ENCODE measurements at regions not wholly inside any gene's neighbourhood (a gene's known extent, or its start where the extent isn't known, plus 50 kb on each side); places are given as distances from the start of the nearest gene placed in this dataset.

GRCh38 chr6:9890893-9891292 lies 524.0 kb downstream of the TFAP2A start:
- no peak for DNase-seq (ENCODE audit: low spot score)
- H3K36me3 ChIP-seq, result no peaks in the 10 kb centered on the region
- H3K4me1 ChIP-seq, result no peaks in the 10 kb centered on the region
- no peak for TF ChIP-seq CTCF (IDR thresholded peaks at IDR 0.05)
- no peak overlapping the region for H3K4me3 ChIP-seq
- no peaks in the 10 kb centered on the region for H3K27me3 ChIP-seq
- peaks cover 0 to 6% of the 10 kb centered on the region in 2 donors for H3K9me3 ChIP-seq
- H3K27ac ChIP-seq, result no peak overlapping the region

GRCh38 chr6:9890469-9890868 lies 524.4 kb downstream of the TFAP2A start:
- no peak for TF ChIP-seq CTCF (IDR thresholded peaks at IDR 0.05)
- H3K4me1 ChIP-seq, result no peaks in the 10 kb centered on the region
- no peaks in the 10 kb centered on the region for H3K27me3 ChIP-seq
- no peak overlapping the region for H3K27ac ChIP-seq
- DNase-seq (ENCODE audit: low spot score), result no peak
- H3K36me3 ChIP-seq, result no peaks in the 10 kb centered on the region
- H3K9me3 ChIP-seq, result peaks cover 0 to 6% of the 10 kb centered on the region in 2 donors
- no peak overlapping the region for H3K4me3 ChIP-seq

GRCh38 chr6:9878535-9878934 lies 536.3 kb downstream of the TFAP2A start:
- Histone ChIP-seq H3K36me3 (no peaks in the 10 kb centered on the region), H3K27me3 (no peaks in the 10 kb centered on the region), H3K4me3 (no peak overlapping the region), H3K27ac (no peak overlapping the region), H3K9me3 (peaks cover 0 to 22% of the 10 kb centered on the region in 2 donors), H3K4me1 (no peaks in the 10 kb centered on the region)
- DNase-seq (ENCODE audit: low spot score), result no peak
- TF ChIP-seq CTCF (IDR thresholded peaks at IDR 0.05), result no peak

GRCh38 chr6:9875605-9876353 lies 539.1 kb downstream of the TFAP2A start:
- no peak overlapping the region for H3K27ac ChIP-seq
- no peak for TF ChIP-seq CTCF (IDR thresholded peaks at IDR 0.05)
- H3K9me3 ChIP-seq, result peaks cover 0 to 18% of the 10 kb centered on the region in 2 donors
- no peak for DNase-seq (ENCODE audit: low spot score)
- no peak overlapping the region for H3K4me3 ChIP-seq
- no peaks in the 10 kb centered on the region for H3K4me1 ChIP-seq
- H3K27me3 ChIP-seq, result no peaks in the 10 kb centered on the region
- H3K36me3 ChIP-seq, result no peaks in the 10 kb centered on the region

- no peak overlapping the region for H3K27ac ChIP-seq
- H3K4me3 ChIP-seq, result no peak overlapping the region
- no peaks in the 10 kb centered on the region for H3K36me3 ChIP-seq
- no peaks in the 10 kb centered on the region for H3K27me3 ChIP-seq
- TF ChIP-seq CTCF (IDR thresholded peaks at IDR 0.05), result no peak
- DNase-seq (ENCODE audit: low spot score), result no peak
- peaks cover 0 to 11% of the 10 kb centered on the region in 2 donors for H3K9me3 ChIP-seq
- H3K4me1 ChIP-seq, result no peaks in the 10 kb centered on the region
These were observed 552.2 kb downstream of the TFAP2A start for GRCh38 chr6:9862603-9863167.
